HG02981 (cell line): ENCODE measurements at regions not wholly inside any gene's neighbourhood (a gene's known extent, or its start where the extent isn't known, plus 50 kb on each side); places are given as distances from the start of the nearest gene placed in this dataset.

Source experiments
- ATAC-seq: cut with Tn5 transposase; IDR thresholded peaks from one replicate; pipeline ENCODE4 v1.9.1; 2021; ENCODE audit warnings: mild to moderate bottlenecking, moderate library complexity; ENCODE audit not compliant: unreplicated experiment

- no peak for ATAC-seq
Observed at GRCh38 chr17:33352526-33352925, 59.4 kb upstream of the ASIC2 start.

- ATAC-seq, result no peak
Observed at GRCh38 chr17:33356266-33356665, 63.2 kb upstream of the ASIC2 start.

- ATAC-seq, result no peak
Observed at GRCh38 chr17:33363475-33363874, 70.4 kb upstream of the ASIC2 start.

GRCh38 chr17:33366960-33367359, 73.9 kb upstream of the ASIC2 start:
- ATAC-seq, result no peak

GRCh38 chr17:33369149-33369548, 76.1 kb upstream of the ASIC2 start:
- no peak for ATAC-seq

- no peak for ATAC-seq
Observed at GRCh38 chr17:33369876-33370275, 76.8 kb upstream of the ASIC2 start.

GRCh38 chr17:33370401-33370800, 77.3 kb upstream of the ASIC2 start:
- no peak for ATAC-seq

- ATAC-seq, result no peak
Observed at GRCh38 chr17:33371377-33371776, 78.3 kb upstream of the ASIC2 start.

GRCh38 chr17:33373273-33373672, 80.2 kb upstream of the ASIC2 start:
- no peak for ATAC-seq

GRCh38 chr17:33375103-33375502, 82.0 kb upstream of the ASIC2 start:
- no peak for ATAC-seq

GRCh38 chr17:33375783-33376182, 82.7 kb upstream of the ASIC2 start:
- ATAC-seq, result no peak

- ATAC-seq, result no peak
Observed at GRCh38 chr17:33377837-33378595, 84.9 kb upstream of the ASIC2 start.

GRCh38 chr17:33381201-33381600, 88.1 kb upstream of the ASIC2 start:
- ATAC-seq, result no peak

- ATAC-seq, result no peak
Observed at GRCh38 chr17:33383488-33384023, 90.5 kb upstream of the ASIC2 start.

GRCh38 chr17:33385133-33385532, 92.0 kb upstream of the ASIC2 start:
- no peak for ATAC-seq

GRCh38 chr17:33385713-33386112, 92.6 kb upstream of the ASIC2 start:
- ATAC-seq, result no peak

GRCh38 chr17:33387406-33387805, 94.3 kb upstream of the ASIC2 start:
- no peak for ATAC-seq

GRCh38 chr17:33389504-33390135, 96.5 kb upstream of the ASIC2 start:
- no peak for ATAC-seq

- ATAC-seq, result no peak
Observed at GRCh38 chr17:33390479-33391176, 97.5 kb upstream of the ASIC2 start.

GRCh38 chr17:33396818-33397217, 103.7 kb upstream of the ASIC2 start:
- no peak for ATAC-seq

- ATAC-seq, result no peak
Observed at GRCh38 chr17:33398386-33398785, 105.3 kb upstream of the ASIC2 start.

GRCh38 chr17:33401249-33401648, 108.2 kb upstream of the ASIC2 start:
- ATAC-seq, result no peak
